Adrenal gland (tissue), 9 donors: ENCODE measurements at regions not wholly inside any gene's neighbourhood (a gene's known extent, or its start where the extent isn't known, plus 50 kb on each side); places are given as distances from the start of the nearest gene placed in this dataset.

Experiments
- DNase-seq, 7 donors: peaks; one replicate each; pipeline ENCODE4 v3.0.0-alpha.2; 2019 to 2020
- H3K27ac ChIP-seq, 5 donors: fragments of 200-600 bp; sonication (generic) in 4 of 5; 1 replicate in 3 of 5; 2 replicates in 2 of 5; pipeline versions ENCODE4 v1.5.1 to v1.8.0; 2016 to 2020; ENCODE audit warnings: mild to moderate bottlenecking in 1 of 5
- H3K27me3 ChIP-seq: fragments of 200-600 bp; 2 replicates; pipeline ENCODE4 v1.8.0; 2021
- H3K36me3 ChIP-seq, 2 donors: fragments of 200-600 bp; replicated peaks in 1 of 2; 1 replicate in 1 of 2; 2 replicates in 1 of 2; pipeline versions ENCODE4 v1.5.1 to v1.8.0; 2018 to 2022
- H3K4me1 ChIP-seq, 2 donors: fragments of 200-600 bp; replicated peaks in 1 of 2; 1 replicate in 1 of 2; 2 replicates in 1 of 2; pipeline versions ENCODE4 v1.5.1 to v1.8.0; 2018 to 2021
- H3K4me3 ChIP-seq, 4 donors: fragments of 200-600 bp; sonication (generic) in 3 of 4; one replicate each; pipeline ENCODE4 v1.5.1; 2016 to 2018
- H3K9me3 ChIP-seq, 3 donors: fragments of 200-600 bp; sonication (generic) in 1 of 3; replicated peaks in 1 of 3; 1 replicate in 2 of 3; 2 replicates in 1 of 3; pipeline versions ENCODE4 v1.5.1 to v1.8.0; 2016 to 2021
- CTCF ChIP-seq, 6 experiments: fragments of 450-650 bp in 4 of 6; fragments of 200-600 bp in 2 of 6; sonication (generic) in 1 of 6; IDR thresholded peaks; 1 replicate in 5 of 6; 2 replicates in 1 of 6; pipeline versions ENCODE4 v1.5.1 to v1.8.0; 2016 to 2021; ENCODE audit warnings: antibody characterized with exemption in 6 of 6, mild to moderate bottlenecking in 2 of 6, moderate library complexity in 1 of 6
- POLR2A ChIP-seq, 2 donors: fragments of 450-650 bp; IDR thresholded peaks; one replicate each; pipeline ENCODE4 v1.6.1; 2017; ENCODE audit warnings: antibody characterized with exemption in 2 of 2, mild to moderate bottlenecking in 2 of 2, moderate library complexity in 1 of 2
- WGBS, 4 donors: extraction: QIAGEN DNeasy Blood & Tissue Kit in 2 of 4; methylation state at CpG; one replicate each; pipeline versions ENCODE4 v1.1.5 to v1.1.7; 2013 to 2017; 5-methylcytosine and 5-hydroxymethylcytosine counted together
- intact Hi-C, 2 donors: fragments of 100-400 bp; cut with DNase I; formaldehyde crosslinking; loops; one replicate each; pipeline versions ENCODE4 v1.14.1 to v1.15.0; 2022 to 2023
- donor health status: healthy with polysubstance abuse.
- donor health status: Bipolar disorder and iron deficiency.
- donor health status: DM: yes; HTN: yes; CAD: no.
- donor health status: DM: no; HTN: no; CAD: no.
- donor health status: DM: no; HTN: no; CAD: no.

GRCh38 chr2:18674309-18674708, 84.9 kb upstream of the NT5C1B start:
- intact Hi-C loops = no loop called here
- TF ChIP-seq POLR2A (IDR thresholded peaks at IDR 0.05) = no peak
- TF ChIP-seq CTCF (IDR thresholded peaks at IDR 0.05) = no peak
- Histone ChIP-seq H3K27me3 (no peaks in the 10 kb centered on the region), H3K4me1 (no peaks in the 10 kb centered on the region), H3K36me3 (no peaks in the 10 kb centered on the region), H3K4me3 (no peak overlapping the region), H3K9me3 (no peaks in the 10 kb centered on the region), H3K27ac (no peak overlapping the region)
- DNase-seq = no peak

- Histone ChIP-seq H3K27ac (no peak overlapping the region), H3K36me3 (no peaks in the 10 kb centered on the region), H3K4me3 (no peak overlapping the region), H3K4me1 (no peaks in the 10 kb centered on the region), H3K27me3 (no peaks in the 10 kb centered on the region), H3K9me3 (no peaks in the 10 kb centered on the region)
- TF ChIP-seq POLR2A (IDR thresholded peaks at IDR 0.05) (no peak), CTCF (IDR thresholded peaks at IDR 0.05) (no peak)
- no peak for DNase-seq
- intact Hi-C loops = no loop called here
Observed at GRCh38 chr2:18671363-18671762, 82.0 kb upstream of the NT5C1B start.

DNA sequence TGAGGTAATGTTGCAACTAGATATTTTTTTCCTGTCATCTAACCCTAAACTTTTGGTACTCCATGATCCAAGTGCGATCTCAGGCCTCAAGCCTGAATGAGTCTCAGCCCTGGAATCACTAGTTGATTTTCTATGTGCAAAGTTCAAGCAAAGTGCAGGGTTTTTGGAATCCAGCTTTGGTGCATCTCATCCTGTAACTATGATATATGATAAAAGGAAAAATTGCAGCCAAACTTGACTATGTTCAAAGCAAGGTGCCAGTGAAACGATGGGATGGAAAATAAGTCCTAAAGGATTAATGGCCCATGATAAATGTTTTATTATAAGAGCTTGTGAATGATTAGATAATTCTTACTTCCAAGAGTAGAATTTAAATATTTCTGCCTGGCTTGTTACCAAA, 78.9 kb upstream of the NT5C1B start:
- 72 to 85% (median 78%) methylated on average over 2 of the region's 2 CpGs for WGBS, 4 donors
- no peak overlapping the region for H3K27ac ChIP-seq

GRCh38 chr2:18664421-18664820, 75.1 kb upstream of the NT5C1B start:
- 85 to 95% (median 88%) methylated on average over 1 of the region's 1 CpG for WGBS, 4 donors
- intact Hi-C loops = no loop called here
- TF ChIP-seq CTCF (IDR thresholded peaks at IDR 0.05) (no peak), POLR2A (IDR thresholded peaks at IDR 0.05) (no peak)
- no peaks in the 10 kb centered on the region for H3K27me3 ChIP-seq
- DNase-seq = no peak
- H3K4me1 ChIP-seq = no peaks in the 10 kb centered on the region
- H3K27ac ChIP-seq = no peak overlapping the region
- no peak overlapping the region for H3K4me3 ChIP-seq
- H3K36me3 ChIP-seq = no peaks in the 10 kb centered on the region
- no peaks in the 10 kb centered on the region for H3K9me3 ChIP-seq

More for the DNA sequence above, 78.9 kb upstream of the NT5C1B start:
- Histone ChIP-seq H3K36me3 (no peaks in the 10 kb centered on the region), H3K9me3 (no peaks in the 10 kb centered on the region), H3K4me3 (no peak overlapping the region), H3K4me1 (no peaks in the 10 kb centered on the region), H3K27me3 (no peaks in the 10 kb centered on the region)
- no peak for DNase-seq
- intact Hi-C loops = no loop called here
- TF ChIP-seq CTCF (IDR thresholded peaks at IDR 0.05) (no peak), POLR2A (IDR thresholded peaks at IDR 0.05) (no peak)
